ENCODE measurements at regions not wholly inside any gene's neighbourhood (a gene's known extent, or its start where the extent isn't known, plus 50 kb on each side); places are given as distances from the start of the nearest gene placed in this dataset.

DNA sequence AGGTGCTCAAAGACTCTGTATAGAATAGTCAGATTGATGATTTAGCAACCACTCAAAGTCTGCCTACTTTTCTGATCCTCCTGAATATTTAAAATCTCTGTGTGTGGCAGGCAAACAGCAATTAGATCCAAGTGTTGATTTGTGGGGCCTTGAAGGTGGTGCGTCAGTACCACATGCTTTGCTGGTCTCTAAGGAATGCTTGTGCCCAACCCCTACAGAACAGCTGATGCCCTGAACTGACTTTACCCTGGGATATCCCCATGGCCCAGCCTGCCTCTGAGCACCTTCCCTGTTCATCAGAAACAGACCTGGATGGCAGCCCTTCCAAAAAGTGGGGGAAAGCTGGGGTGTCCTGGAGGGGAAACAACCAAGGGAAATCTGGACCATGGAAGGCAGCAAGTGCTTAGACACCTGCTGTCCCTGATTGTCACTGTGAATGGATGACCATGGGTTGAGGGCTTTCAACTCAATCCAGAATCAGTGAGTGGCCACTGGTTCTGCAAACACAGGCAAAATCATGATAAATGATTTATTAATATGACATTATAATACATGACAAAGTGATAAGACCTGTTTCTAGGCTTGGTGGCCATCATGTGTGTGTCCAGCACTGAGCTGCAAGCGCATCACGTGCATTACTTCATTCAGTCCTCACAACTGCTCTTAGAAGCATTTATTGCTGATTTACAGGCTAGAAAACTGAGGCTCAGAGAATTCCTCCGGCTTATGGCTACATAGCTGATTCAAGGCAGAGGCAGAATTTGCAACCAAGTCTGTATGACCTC is 76.1 kb upstream of the TPM1 start:
- DNase-seq = no peak

- DNase-seq = no peak
These were observed 73.8 kb upstream of the TPM1 start for GRCh38 chr15:62968699-62969098.

- no peak for DNase-seq
These were observed 73.0 kb upstream of the TPM1 start for GRCh38 chr15:62969442-62970089.

DNA sequence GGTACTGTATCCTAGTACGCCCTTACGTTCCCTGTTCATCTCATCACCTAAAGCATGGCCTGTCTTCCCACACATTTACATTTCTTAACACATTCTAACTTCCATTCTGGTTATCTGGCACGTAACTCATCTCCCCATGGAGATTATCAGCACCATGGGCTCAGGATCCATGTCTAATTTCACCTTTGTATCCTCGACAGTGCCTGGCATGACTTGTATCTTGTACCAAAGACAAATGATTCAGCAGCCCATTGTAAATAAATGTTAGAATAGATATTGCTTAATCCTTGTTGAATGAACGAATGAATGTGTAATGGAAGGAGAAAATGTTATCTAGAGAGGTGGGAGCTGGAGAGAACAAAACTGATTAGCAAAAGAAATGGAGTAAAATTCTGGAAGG is 69.7 kb upstream of the TPM1 start:
- DNase-seq = no peak

- no peak for DNase-seq
These were observed 67.0 kb upstream of the TPM1 start for GRCh38 chr15:62975515-62975914.

DNA sequence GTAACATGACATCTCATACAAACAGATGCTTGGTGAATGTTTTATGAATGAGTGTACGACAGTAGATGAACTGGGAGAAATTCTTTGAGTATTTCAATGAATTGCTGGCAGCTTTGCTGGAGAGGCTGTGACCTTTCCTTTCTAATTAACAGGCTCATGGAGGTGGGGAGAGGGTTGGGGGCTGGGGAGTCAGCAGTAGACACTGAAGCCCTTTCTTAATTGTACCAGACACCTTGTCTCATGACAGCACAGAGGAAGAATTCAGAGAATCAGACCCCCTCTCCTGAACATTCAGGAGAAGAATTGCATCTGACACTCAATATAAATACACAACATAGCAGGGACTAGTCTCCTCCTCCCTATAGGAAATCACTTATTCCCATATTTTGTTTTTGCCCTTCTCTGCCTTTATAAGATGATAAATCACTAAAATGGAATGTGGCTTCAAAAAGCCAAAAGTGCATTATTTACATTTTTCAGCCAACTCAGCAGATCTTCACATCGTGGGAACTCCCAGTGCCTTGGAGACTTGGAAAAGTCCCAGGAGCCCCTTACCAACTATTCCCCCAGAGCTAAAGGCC is 66.2 kb upstream of the TPM1 start:
- DNase-seq = no peak

DNA sequence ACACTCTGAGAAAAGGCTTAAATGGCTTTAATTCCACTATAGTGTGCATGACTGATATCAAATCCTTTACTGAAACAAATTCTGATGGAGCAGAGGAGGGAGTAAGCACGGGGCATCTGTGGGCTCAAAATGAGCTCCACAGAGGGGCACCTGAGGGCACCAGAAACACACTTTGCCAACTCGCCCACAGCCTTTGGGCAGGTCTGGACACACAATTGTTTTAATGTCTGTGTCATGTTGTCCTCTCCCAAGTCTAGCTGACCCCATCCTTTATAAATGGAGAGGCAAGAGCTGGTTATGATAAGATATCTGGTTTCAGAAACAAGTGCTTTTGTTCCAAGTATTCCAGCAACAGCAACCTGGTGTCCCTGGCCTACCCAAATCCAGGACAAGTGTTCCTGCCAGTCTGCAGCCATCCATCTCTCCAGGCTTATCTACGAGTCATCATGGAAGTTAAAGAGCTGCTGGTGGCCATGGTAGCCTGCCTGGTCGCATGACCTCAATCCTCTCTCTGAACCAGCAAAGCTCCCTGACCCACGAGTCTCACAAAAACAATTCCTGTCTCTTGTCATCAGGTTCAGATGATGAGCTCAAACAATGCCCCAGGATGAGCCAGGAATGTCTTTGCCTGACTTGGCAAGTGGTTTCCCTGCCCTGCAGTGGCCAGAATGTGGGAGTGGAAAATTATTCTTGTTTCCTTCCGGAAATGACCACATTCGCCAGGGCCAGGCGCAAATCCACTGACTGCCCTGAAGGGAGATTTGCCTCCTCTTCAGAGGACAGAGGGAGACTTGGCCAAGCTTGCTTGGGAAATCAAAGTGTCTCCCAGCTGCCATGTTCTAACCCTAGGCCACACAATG is 64.4 kb upstream of the TPM1 start:
- DNase-seq = no peak

- DNase-seq = no peak
These were observed 63.3 kb upstream of the TPM1 start for GRCh38 chr15:62979252-62979651.

GRCh38 chr15:62981071-62981470 is 61.5 kb upstream of the TPM1 start:
- no peak for DNase-seq

GRCh38 chr15:62983956-62984355 is 58.6 kb upstream of the TPM1 start:
- DNase-seq = no peak

GRCh38 chr15:62985768-62986167 is 56.8 kb upstream of the TPM1 start:
- DNase-seq = no peak

DNA sequence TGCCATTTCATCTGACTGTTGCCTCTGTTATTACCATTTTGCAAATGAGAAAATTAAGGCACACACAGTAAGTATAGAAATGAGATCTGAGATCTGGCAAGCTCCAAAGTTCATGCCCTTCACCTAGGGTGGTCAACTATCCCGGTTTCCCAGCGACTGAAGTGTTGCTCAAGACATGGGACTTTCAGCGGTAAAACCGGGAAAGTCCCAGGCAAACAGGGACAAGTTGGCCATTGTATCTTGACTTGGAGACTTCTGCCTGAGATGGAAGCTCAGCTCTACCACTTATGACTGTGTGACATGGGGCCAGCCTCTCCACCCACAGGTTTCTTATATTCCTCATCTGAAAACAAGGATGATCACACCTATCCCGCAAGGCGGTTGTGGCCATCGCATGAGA is 55.6 kb upstream of the TPM1 start:
- no peak for DNase-seq

GRCh38 chr15:62988701-62989100 is 53.8 kb upstream of the TPM1 start:
- DNase-seq = no peak

- DNase-seq = no peak
These were observed 53.0 kb upstream of the TPM1 start for GRCh38 chr15:62989366-62990055.

DNA sequence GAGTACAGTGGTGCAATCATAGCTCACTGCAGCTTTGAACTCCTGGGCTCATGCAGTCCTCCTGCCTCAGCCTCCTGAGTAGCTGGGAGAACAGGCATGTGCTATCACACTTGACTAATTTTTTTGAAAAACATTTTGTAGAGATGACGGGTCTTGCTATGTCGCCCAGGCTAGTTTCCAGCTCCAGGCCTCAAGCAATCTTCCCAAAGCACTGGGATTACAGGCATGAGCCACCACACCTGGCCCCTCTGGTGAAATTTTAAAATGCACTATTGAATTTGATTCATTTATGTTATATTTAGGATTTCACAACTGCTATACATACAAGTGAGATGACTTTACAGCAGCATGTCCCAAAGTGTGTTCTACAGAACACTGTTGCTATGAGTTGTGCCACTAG is 50.8 kb upstream of the TPM1 start:
- no peak for DNase-seq

DNA sequence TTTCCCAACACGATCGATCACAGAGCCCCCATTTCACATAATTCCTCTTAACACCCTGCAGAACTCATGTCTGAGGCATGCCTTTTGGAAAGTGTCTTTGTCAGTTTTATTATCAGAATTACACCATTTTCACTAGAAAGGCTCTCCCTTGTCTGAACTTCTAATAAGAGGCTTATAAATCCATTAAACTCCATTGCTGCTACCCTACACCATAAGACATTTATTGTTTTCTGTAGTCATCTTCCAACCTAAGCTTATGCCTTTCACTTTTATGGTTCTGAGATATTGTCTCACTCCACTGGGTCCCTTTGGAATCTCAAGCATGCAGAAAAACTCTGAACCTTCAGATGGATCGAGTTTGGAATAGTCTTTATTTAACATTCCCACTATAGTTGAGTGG is 50.2 kb upstream of the TPM1 start:
- DNase-seq = no peak
